ENCODE measurements at regions not wholly inside any gene's neighbourhood (a gene's known extent, or its start where the extent isn't known, plus 50 kb on each side); places are given as distances from the start of the nearest gene placed in this dataset.

DNA sequence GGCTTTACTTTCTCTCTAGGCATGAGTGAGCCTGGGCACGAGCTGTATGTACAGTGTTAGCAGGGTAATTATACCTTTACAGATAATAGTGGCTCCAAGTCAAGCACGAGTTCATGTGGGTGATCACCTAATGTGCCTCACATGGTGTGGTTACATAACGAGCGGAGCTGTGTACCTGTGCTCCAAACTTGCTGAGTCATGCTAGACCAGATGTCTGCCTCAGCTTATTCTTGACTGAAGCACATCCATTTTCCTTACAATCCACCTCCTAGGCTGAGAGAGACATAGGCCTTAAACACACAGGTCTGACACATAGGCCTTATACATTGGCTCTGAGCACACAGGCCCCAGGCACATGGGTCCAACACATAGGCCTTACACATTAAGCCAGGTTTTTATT is 426.6 kb downstream of the GPAT3 start:
- Histone ChIP-seq H3K4me3 (ENCODE audit: low read length) (no peak overlapping the region), H3K27ac (ENCODE audit: low read length) (no peak overlapping the region), H3K9me3 (ENCODE audit: control insufficient read depth, insufficient read depth, low read length) (peaks cover 5% of the 10 kb centered on the region), H3K27me3 (ENCODE audit: control insufficient read depth, insufficient read depth, low read length) (no peaks in the 10 kb centered on the region), H3K4me1 (ENCODE audit: control insufficient read depth, insufficient read depth, low read length) (no peaks in the 10 kb centered on the region), H3K36me3 (ENCODE audit: control insufficient read depth, insufficient read depth, low read length) (no peaks in the 10 kb centered on the region)
- Mint-ChIP-seq H3K4me3 (no peak overlapping the region), H3K27me3 (ENCODE audit: low read depth in 2 of 2) (no peaks in the 10 kb centered on the region), H3K27ac (no peak overlapping the region), H3K36me3 (no peaks in the 10 kb centered on the region), H3K4me1 (no peaks in the 10 kb centered on the region), H3K9me3 (peaks cover 0 to 2% of the 10 kb centered on the region in 2 donors)
- 85% methylated on average over 4 of the region's 4 CpGs for WGBS (ENCODE audit: insufficient coverage)
- ATAC-seq (no peak), DNase-seq (no peak)
- TF ChIP-seq CTCF (IDR thresholded peaks at IDR 0.05), result no peak
- intact Hi-C loops (cut with micrococcal nuclease), result no loop called here

GRCh38 chr4:83961575-83961974 is 425.7 kb downstream of the GPAT3 start:
- H3K9me3 ChIP-seq (ENCODE audit: control insufficient read depth, insufficient read depth, low read length), result peaks cover 5% of the 10 kb centered on the region
- WGBS (ENCODE audit: insufficient coverage), result 56% methylated on average over 3 of the region's 3 CpGs

DNA sequence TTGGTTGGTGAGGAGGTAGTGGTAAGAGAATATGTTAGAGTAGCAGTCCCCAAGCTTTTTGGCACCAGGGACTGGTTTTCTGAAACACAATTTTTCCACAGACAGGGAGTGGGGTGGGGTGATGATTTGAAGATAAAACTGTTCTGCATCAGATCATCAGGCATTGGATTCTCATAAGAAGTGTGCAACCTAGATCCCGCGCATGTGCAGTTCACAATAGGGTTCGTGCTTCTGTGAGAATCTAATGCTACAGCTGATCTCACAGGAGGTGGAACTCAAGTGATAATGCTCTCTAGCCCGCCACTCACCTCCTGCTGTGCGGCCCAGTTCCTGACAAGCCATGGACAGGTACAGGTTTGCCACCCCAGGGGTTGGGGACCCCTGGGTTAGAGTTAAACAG is 423.3 kb downstream of the GPAT3 start:
- Histone ChIP-seq H3K36me3 (ENCODE audit: control insufficient read depth, insufficient read depth, low read length) (no peaks in the 10 kb centered on the region), H3K9me3 (ENCODE audit: control insufficient read depth, insufficient read depth, low read length) (no peaks in the 10 kb centered on the region), H3K4me1 (ENCODE audit: control insufficient read depth, insufficient read depth, low read length) (no peaks in the 10 kb centered on the region), H3K27me3 (ENCODE audit: control insufficient read depth, insufficient read depth, low read length) (no peaks in the 10 kb centered on the region), H3K27ac (ENCODE audit: low read length) (no peak overlapping the region), H3K4me3 (ENCODE audit: low read length) (no peak overlapping the region)
- Mint-ChIP-seq H3K9me3 (peaks cover 5 to 7% of the 10 kb centered on the region in 2 donors), H3K4me3 (no peak overlapping the region), H3K36me3 (no peaks in the 10 kb centered on the region), H3K27ac (no peak overlapping the region), H3K4me1 (no peaks in the 10 kb centered on the region), H3K27me3 (ENCODE audit: low read depth in 2 of 2) (no peaks in the 10 kb centered on the region)
- no peak for TF ChIP-seq CTCF (IDR thresholded peaks at IDR 0.05)
- no peak for DNase-seq
- no peak for ATAC-seq
- intact Hi-C loops (cut with micrococcal nuclease), result no loop called here
- WGBS (ENCODE audit: insufficient coverage), result 87% methylated on average over 5 of the region's 5 CpGs

More at GRCh38 chr4:83961575-83961974, 425.7 kb downstream of the GPAT3 start:
- Mint-ChIP-seq H3K4me1 (no peaks in the 10 kb centered on the region), H3K27ac (no peak overlapping the region), H3K4me3 (no peak overlapping the region), H3K9me3 (peaks cover 5 to 7% of the 10 kb centered on the region in 2 donors), H3K27me3 (ENCODE audit: low read depth in 2 of 2) (no peaks in the 10 kb centered on the region), H3K36me3 (no peaks in the 10 kb centered on the region)
- H3K4me1 ChIP-seq (ENCODE audit: control insufficient read depth, insufficient read depth, low read length), result no peaks in the 10 kb centered on the region
- intact Hi-C loops (cut with micrococcal nuclease), result no loop called here
- no peak overlapping the region for H3K27ac ChIP-seq (ENCODE audit: low read length)
- no peak overlapping the region for H3K4me3 ChIP-seq (ENCODE audit: low read length)
- H3K36me3 ChIP-seq (ENCODE audit: control insufficient read depth, insufficient read depth, low read length), result no peaks in the 10 kb centered on the region
- no peaks in the 10 kb centered on the region for H3K27me3 ChIP-seq (ENCODE audit: control insufficient read depth, insufficient read depth, low read length)
- no peak for TF ChIP-seq CTCF (IDR thresholded peaks at IDR 0.05)
- no peak for ATAC-seq
- DNase-seq, result no peak

DNA sequence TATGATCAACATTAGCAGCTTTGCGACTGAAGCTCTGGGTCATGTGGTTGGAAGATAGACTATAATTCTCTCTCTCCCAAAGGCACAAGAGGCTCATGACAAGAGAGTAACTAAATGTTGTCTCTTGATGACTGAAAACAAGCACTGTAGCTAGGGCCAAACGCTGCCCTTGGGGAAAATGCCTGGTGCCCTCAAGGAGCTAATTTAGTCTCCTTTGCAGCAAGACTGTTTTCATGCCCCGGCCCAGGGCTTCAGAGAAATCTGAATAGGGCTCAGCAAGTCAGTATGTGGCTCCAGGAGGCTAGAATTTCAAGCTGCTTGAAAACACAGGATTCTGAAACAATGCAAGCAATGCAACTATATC is 411.9 kb downstream of the GPAT3 start:
- H3K36me3 ChIP-seq (ENCODE audit: control insufficient read depth, insufficient read depth, low read length), result no peaks in the 10 kb centered on the region
- no peak overlapping the region for H3K27ac ChIP-seq (ENCODE audit: low read length)
- peaks cover 4% of the 10 kb centered on the region for H3K9me3 ChIP-seq (ENCODE audit: control insufficient read depth, insufficient read depth, low read length)
- TF ChIP-seq CTCF (IDR thresholded peaks at IDR 0.05), result no peak
- no peak overlapping the region for H3K4me3 Mint-ChIP-seq
- H3K27me3 ChIP-seq (ENCODE audit: control insufficient read depth, insufficient read depth, low read length), result no peaks in the 10 kb centered on the region
- H3K4me3 ChIP-seq (ENCODE audit: low read length), result no peak overlapping the region
- no peaks in the 10 kb centered on the region for H3K9me3 Mint-ChIP-seq
- H3K4me1 ChIP-seq (ENCODE audit: control insufficient read depth, insufficient read depth, low read length), result no peaks in the 10 kb centered on the region
- WGBS (ENCODE audit: insufficient coverage), result 57% methylated on average over 3 of the region's 3 CpGs
- intact Hi-C loops (cut with micrococcal nuclease), result no loop called here
- ATAC-seq, result no peak
- no peaks in the 10 kb centered on the region for H3K27me3 Mint-ChIP-seq (ENCODE audit: low read depth in 2 of 2)
- no peak overlapping the region for H3K27ac Mint-ChIP-seq
- no peak for DNase-seq
- no peaks in the 10 kb centered on the region for H3K4me1 Mint-ChIP-seq
- H3K36me3 Mint-ChIP-seq, result no peaks in the 10 kb centered on the region
